ENCODE measurements at regions not wholly inside any gene's neighbourhood (a gene's known extent, or its start where the extent isn't known, plus 50 kb on each side); places are given as distances from the start of the nearest gene placed in this dataset.

GRCh38 chr10:126803394-126803793 lies 101.8 kb upstream of the DOCK1 start:
- no peak overlapping the region for H3K4me3 ChIP-seq (replicated peaks in 1 of 2; ENCODE audit: low read depth in 2 of 2, low read length in 2 of 2)
- no peak for DNase-seq (ENCODE audit: low read depth in 2 of 2)
- TF ChIP-seq CTCF (IDR thresholded peaks at IDR 0.05; ENCODE audit: low read depth, low read length): no peak

GRCh38 chr10:126804396-126804795 lies 100.8 kb upstream of the DOCK1 start:
- no peak for TF ChIP-seq CTCF (IDR thresholded peaks at IDR 0.05; ENCODE audit: low read depth, low read length)
- no peak overlapping the region for H3K4me3 ChIP-seq (replicated peaks in 1 of 2; ENCODE audit: low read depth in 2 of 2, low read length in 2 of 2)
- DNase-seq (ENCODE audit: low read depth in 2 of 2): no peak

- H3K4me3 ChIP-seq (replicated peaks in 1 of 2; ENCODE audit: low read depth in 2 of 2, low read length in 2 of 2): no peak overlapping the region
Observed at GRCh38 chr10:126806498-126806897, 98.7 kb upstream of the DOCK1 start.

GRCh38 chr10:126806991-126807702 lies 98.1 kb upstream of the DOCK1 start:
- no peak for DNase-seq (ENCODE audit: low read depth in 2 of 2)
- no peak overlapping the region for H3K4me3 ChIP-seq (replicated peaks in 1 of 2; ENCODE audit: low read depth in 2 of 2, low read length in 2 of 2)
- no peak for TF ChIP-seq CTCF (IDR thresholded peaks at IDR 0.05; ENCODE audit: low read depth, low read length)

More at GRCh38 chr10:126806498-126806897, 98.7 kb upstream of the DOCK1 start:
- DNase-seq (ENCODE audit: low read depth in 2 of 2): no peak
- TF ChIP-seq CTCF (IDR thresholded peaks at IDR 0.05; ENCODE audit: low read depth, low read length): no peak

GRCh38 chr10:126808103-126808502 lies 97.1 kb upstream of the DOCK1 start:
- H3K4me3 ChIP-seq (replicated peaks in 1 of 2; ENCODE audit: low read depth in 2 of 2, low read length in 2 of 2): no peak overlapping the region
- no peak for TF ChIP-seq CTCF (IDR thresholded peaks at IDR 0.05; ENCODE audit: low read depth, low read length)
- DNase-seq (ENCODE audit: low read depth in 2 of 2): no peak

- no peak for TF ChIP-seq CTCF (IDR thresholded peaks at IDR 0.05; ENCODE audit: low read depth, low read length)
- no peak for DNase-seq (ENCODE audit: low read depth in 2 of 2)
- H3K4me3 ChIP-seq (replicated peaks in 1 of 2; ENCODE audit: low read depth in 2 of 2, low read length in 2 of 2): no peak overlapping the region
Observed at GRCh38 chr10:126813432-126813831, 91.8 kb upstream of the DOCK1 start.

GRCh38 chr10:126833542-126833941 lies 71.7 kb upstream of the DOCK1 start:
- DNase-seq (ENCODE audit: low read depth in 2 of 2): no peak
- H3K4me3 ChIP-seq (replicated peaks in 1 of 2; ENCODE audit: low read depth in 2 of 2, low read length in 2 of 2): no peak overlapping the region
- no peak for TF ChIP-seq CTCF (IDR thresholded peaks at IDR 0.05; ENCODE audit: low read depth, low read length)

Measured in cardiac fibroblast (primary cell).